GM12891 (cell line): ENCODE measurements at regions not wholly inside any gene's neighbourhood (a gene's known extent, or its start where the extent isn't known, plus 50 kb on each side); places are given as distances from the start of the nearest gene placed in this dataset.

Experiments
- DNase-seq: peaks from one replicate; pipeline ENCODE4 v3.0.0; 2011; ENCODE audit warnings: low spot score; ENCODE audit not compliant: insufficient read length
- FAIRE-seq: peaks from 2 replicates; lab custom pipeline; 2011; peaks lifted over from hg19 to GRCh38; lab: Jason Lieb, UNC
- PAX5 ChIP-seq: IDR thresholded peaks from 2 replicates; pipeline ENCODE4 v1.6.1; 2011; ENCODE audit warnings: low read length, moderate library complexity, mild to moderate bottlenecking; ENCODE audit not compliant: insufficient read depth, severe bottlenecking
- POLR2A ChIP-seq: IDR thresholded peaks from 2 replicates; pipeline ENCODE4 v1.6.1; 2011; ENCODE audit warnings: low read depth, low read length, control low read depth
- POLR2AphosphoS5 ChIP-seq: IDR thresholded peaks from 2 replicates; pipeline ENCODE4 v1.6.1; 2011; ENCODE audit warnings: low read depth, low read length, control low read depth
- POU2F2 ChIP-seq: IDR thresholded peaks from 2 replicates; pipeline ENCODE4 v1.6.1; 2011; ENCODE audit warnings: low read depth, mild to moderate bottlenecking, control low read depth, low read length, moderate library complexity
- SPI1 ChIP-seq: IDR thresholded peaks from 2 replicates; pipeline ENCODE4 v1.6.1; 2011; ENCODE audit warnings: low read depth, low read length, control low read depth
- TAF1 ChIP-seq: IDR thresholded peaks from 2 replicates; pipeline ENCODE4 v1.6.1; 2011; ENCODE audit warnings: low read depth, low read length, control low read depth

DNA sequence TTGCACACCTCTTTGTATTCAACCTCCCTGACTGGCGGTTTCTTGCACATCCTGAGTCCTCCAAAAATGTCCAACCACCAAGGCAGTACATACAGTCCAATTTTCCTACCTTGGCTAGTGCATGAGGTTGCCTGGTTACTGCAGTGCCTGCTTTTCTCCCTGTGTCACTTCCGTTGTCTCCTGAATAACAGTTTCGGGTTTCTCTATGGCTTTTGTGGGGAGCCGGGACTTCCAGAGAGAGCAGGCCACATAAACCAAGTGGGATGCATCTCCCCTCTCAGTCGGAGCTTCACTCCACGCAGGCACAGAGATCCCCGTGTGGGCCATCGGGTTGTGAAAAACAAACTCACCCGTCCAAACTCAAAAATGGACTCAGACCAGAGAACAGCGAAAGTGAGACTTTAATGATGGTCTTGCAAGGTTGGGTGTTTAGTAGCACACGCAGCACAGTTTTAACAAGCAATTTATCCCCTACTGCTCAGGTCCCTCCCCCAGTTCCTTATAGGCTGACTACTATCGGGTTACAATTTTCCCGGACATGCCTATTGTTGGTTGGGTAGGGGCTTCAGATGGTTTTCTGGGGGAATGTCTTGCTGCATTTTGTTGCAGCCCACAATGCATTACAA lies 173.1 kb downstream of the POU4F1 start:
- DNase-seq = no peak
- no peak for FAIRE-seq
- TF ChIP-seq SPI1 = no peak
- no peak for TF ChIP-seq PAX5
- TF ChIP-seq TAF1 = no peak

DNA sequence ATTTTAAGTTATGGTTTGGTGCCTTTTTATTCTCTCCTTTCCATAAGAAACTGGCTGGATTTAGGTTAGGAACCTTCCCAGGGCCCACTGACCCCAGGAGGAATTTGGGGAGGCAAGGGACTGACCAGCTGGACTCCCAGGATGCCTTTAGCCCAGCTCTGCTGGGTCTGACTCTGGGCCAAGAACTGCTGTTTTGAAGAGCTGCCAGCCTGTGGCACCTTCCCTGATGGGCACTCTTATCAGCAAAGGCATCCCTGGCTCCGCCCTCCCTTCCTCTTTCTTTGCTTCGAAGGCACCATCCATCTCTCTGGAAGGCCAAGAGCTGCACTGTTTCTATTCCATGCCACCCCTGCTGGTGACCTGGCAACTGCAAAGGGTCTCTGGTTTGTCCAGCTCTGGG lies 174.7 kb downstream of the POU4F1 start:
- TF ChIP-seq POU2F2 (no peak), POLR2A (no peak), TAF1 (no peak), POLR2AphosphoS5 (no peak), PAX5 (no peak), SPI1 (no peak)
- no peak for FAIRE-seq

DNA sequence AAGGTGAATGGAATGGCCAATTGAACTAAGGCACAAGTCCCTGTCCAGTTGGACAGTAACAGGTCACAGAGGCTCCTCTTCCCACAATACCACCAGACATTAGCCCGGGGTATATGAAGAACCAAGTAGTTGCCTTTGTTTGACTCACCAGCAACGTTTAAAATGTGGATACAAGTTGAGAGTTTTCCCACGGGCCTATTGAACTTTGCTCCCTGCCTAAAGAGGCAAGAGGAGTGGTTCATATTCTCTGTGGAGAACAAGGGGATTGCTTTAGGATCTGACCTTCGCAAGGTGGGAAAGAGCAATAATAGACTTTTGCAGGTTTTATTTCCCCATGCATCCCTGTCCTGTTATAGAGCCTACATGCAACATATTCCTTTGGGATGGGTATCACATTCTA lies 177.2 kb downstream of the POU4F1 start:
- DNase-seq (no peak), FAIRE-seq (no peak)
- TF ChIP-seq POLR2A (no peak), POLR2AphosphoS5 (no peak), POU2F2 (no peak), PAX5 (no peak), TAF1 (no peak), SPI1 (no peak)

More for the DNA sequence above, 174.7 kb downstream of the POU4F1 start:
- no peak for DNase-seq

DNA sequence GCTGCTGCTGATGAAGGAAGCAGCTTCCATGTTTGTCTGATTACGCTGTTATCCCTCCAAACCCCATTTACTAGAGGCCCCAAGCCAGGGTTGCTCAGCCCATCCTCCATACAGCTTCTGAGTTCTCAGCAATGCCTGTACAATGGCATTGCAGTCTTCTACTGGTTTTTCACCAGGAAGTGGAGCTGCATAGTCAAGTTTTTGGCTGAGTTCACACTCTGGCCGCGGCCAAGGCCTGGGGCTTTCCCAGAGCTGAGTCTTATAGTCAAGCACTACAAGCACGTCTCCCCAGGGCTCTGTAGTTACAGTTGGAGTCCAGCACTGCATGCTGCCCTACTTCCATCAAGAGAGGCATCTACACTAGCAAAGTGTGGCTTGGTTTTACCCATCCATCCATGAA lies 182.5 kb downstream of the POU4F1 start:
- TF ChIP-seq TAF1 (no peak), POLR2A (no peak), PAX5 (no peak), POU2F2 (no peak), POLR2AphosphoS5 (no peak), SPI1 (no peak)
- FAIRE-seq = no peak
- no peak for DNase-seq

DNA sequence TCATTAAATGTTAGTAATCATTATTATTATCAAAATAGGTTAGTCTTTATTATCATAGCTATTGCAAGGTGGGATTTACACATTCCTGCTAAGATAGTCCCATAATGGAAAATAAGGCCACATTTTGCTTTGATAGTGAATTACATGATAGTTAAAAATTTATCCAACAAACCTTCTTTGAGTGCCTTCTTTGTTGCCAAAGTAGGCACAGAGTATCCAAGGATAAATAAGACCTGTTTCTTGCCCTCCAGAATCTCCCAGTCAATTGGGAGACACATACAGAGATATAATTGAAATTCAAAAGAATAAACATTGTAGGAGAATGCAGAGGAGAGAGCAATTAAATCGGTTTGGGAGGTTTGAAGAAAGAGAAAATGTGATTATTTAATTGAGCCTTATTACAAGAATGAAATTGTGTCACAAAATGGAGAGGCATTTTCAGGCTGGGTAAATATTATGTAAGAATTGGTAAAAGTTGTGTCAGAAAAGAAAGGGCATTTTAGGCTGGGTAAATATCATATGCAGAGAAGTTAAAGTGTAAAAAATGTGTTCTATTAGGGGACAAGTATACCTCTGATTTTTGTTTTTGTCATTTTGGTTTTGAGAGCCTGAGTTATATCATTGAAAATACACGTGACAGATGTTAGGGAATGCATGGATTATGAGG lies 189.3 kb downstream of the POU4F1 start:
- TF ChIP-seq POLR2AphosphoS5 = no peak
- no peak for TF ChIP-seq PAX5
- TF ChIP-seq TAF1 = no peak
- TF ChIP-seq POU2F2 = no peak
- TF ChIP-seq POLR2A = no peak
- no peak for TF ChIP-seq SPI1
- FAIRE-seq = no peak
- no peak for DNase-seq

DNA sequence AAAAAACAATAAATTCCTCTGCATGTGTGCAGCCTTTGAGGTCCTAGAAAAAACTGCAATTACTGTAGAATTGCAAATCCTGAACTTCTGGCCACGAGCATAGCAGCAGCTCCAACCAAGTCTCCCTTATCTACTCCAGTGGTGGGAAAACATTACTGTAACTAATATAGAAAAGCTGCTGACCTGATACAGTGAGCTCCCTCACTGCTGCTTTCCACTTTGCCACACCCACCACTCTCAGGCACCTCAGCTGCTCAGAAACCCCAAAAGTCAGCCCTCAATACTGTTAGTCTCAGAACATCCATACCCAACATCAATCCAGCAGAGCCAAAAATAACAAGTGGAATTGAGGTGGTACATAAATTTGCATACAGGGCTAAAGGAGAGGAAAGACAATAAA lies 192.5 kb downstream of the POU4F1 start:
- DNase-seq (no peak), FAIRE-seq (no peak)
- TF ChIP-seq POU2F2 (no peak), SPI1 (no peak), POLR2AphosphoS5 (no peak), TAF1 (no peak), POLR2A (no peak), PAX5 (no peak)

DNA sequence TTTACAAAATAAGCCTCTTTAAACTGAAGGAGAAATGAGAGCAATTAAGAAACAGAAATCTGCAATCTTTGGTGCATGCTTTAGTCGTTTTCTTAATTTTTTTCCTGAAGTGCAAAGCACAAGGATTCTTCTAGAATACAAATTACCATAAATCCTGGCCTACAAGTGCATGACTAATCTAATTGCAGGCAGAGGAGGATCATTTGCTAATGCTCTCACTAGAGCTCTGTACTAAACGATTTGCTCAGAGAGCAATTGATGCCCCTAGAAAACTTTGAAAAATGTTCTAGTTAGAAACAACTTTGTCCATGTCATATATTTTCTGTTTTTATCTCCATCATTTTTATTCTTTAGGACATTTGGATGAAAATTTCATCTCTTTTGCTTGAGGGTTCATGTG lies 193.2 kb downstream of the POU4F1 start:
- DNase-seq = no peak
- FAIRE-seq = no peak
- TF ChIP-seq POU2F2 (no peak), POLR2A (no peak), TAF1 (no peak), POLR2AphosphoS5 (no peak), PAX5 (no peak), SPI1 (no peak)

DNA sequence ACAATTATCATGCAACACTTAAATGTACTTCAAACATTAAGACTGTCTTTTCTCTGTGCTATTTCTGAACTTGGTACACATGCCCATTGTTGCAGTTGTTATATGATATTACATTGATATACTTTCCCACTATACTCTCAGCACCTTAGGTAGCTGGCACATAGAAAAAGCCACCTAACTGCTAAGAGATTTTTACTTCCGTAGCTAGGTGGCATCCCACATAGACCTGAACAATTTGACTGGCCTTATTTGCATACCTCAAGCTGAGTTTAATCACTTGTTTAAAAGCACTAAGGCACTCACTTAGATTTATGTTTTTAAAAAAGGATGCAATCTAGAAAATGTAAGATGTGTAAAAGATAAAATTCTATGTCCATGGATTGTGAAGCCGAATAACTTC lies 194.2 kb downstream of the POU4F1 start:
- FAIRE-seq = peak; percentile 41
- no peak for DNase-seq
- no peak for TF ChIP-seq POLR2AphosphoS5
- no peak for TF ChIP-seq POLR2A
- no peak for TF ChIP-seq POU2F2
- TF ChIP-seq PAX5 = no peak
- TF ChIP-seq SPI1 = no peak
- no peak for TF ChIP-seq TAF1

DNA sequence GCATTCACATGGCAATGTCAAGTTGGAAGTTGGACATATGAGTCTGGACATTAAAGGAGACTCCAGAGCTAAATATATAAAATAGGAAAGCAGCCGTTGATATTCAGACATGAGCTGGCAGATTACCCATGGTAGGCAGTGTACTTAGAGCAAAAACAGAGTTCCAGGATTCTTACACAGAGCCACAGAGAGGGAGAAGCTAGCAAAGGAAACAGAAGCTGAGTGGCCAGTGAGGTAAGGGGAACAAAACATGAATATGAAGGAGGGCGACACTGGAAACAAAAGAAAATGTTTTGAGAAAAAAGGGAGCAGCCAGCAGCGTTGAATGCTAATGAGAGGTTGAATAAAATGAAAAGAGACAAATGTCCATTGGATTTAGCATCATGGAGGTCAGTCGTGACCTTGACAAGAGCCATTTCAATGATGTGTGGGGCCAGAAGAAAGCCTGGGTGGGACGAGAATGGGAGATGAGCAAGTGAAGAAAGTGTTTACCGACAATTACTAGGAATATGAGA lies 198.4 kb downstream of the POU4F1 start:
- TF ChIP-seq TAF1 (no peak), PAX5 (no peak), SPI1 (no peak), POLR2AphosphoS5 (no peak), POLR2A (no peak), POU2F2 (no peak)
- FAIRE-seq = no peak
- no peak for DNase-seq
